ENCODE measurements at regions not wholly inside any gene's neighbourhood (a gene's known extent, or its start where the extent isn't known, plus 50 kb on each side); places are given as distances from the start of the nearest gene placed in this dataset.

DNA sequence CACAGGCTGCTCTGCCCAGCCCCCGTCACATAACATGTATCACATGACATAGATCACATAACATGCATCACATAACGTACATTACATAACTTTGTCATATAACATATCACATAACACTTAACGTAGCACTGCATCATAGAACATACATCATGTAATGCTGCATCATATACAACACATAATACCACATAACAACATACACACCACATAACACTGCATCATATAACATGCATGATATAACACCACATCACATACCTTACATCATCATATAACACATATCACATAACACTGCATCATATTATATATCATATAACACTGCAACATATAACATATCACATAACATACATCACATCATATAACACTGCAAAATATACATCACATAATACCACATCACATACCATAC is 83.8 kb downstream of the AXIN2 start:
- H3K4me1 Mint-ChIP-seq, result peaks cover 7% of the 10 kb centered on the region
- H3K9me3 Mint-ChIP-seq, result peaks cover 15% of the 10 kb centered on the region
- DNase-seq, result no peak
- intact Hi-C loops (cut with micrococcal nuclease), result no loop called here
- peaks cover 17% of the 10 kb centered on the region for H3K27me3 Mint-ChIP-seq
- no peaks in the 10 kb centered on the region for H3K36me3 Mint-ChIP-seq (ENCODE audit: low read depth)
- H3K4me3 Mint-ChIP-seq, result no peak overlapping the region
- no peak overlapping the region for H3K27ac Mint-ChIP-seq

- H3K36me3 Mint-ChIP-seq (ENCODE audit: low read depth), result no peaks in the 10 kb centered on the region
- peaks cover 20% of the 10 kb centered on the region for H3K27me3 Mint-ChIP-seq
- intact Hi-C loops (cut with micrococcal nuclease), result no loop called here
- no peaks in the 10 kb centered on the region for H3K4me1 Mint-ChIP-seq
- peaks cover 15% of the 10 kb centered on the region for H3K9me3 Mint-ChIP-seq
- no peak overlapping the region for H3K27ac Mint-ChIP-seq
- no peak overlapping the region for H3K4me3 Mint-ChIP-seq
- DNase-seq, result no peak
These were observed 86.8 kb downstream of the AXIN2 start for GRCh38 chr17:65474660-65475059.

GRCh38 chr17:65473985-65474384 is 87.5 kb downstream of the AXIN2 start:
- peaks cover 20% of the 10 kb centered on the region for H3K27me3 Mint-ChIP-seq
- H3K27ac Mint-ChIP-seq, result no peak overlapping the region
- no peak for DNase-seq
- H3K4me1 Mint-ChIP-seq, result no peaks in the 10 kb centered on the region
- H3K9me3 Mint-ChIP-seq, result peaks cover 15% of the 10 kb centered on the region
- intact Hi-C loops (cut with micrococcal nuclease), result no loop called here
- no peaks in the 10 kb centered on the region for H3K36me3 Mint-ChIP-seq (ENCODE audit: low read depth)
- H3K4me3 Mint-ChIP-seq, result no peak overlapping the region

GRCh38 chr17:65473363-65473762 is 88.1 kb downstream of the AXIN2 start:
- Mint-ChIP-seq H3K27ac (no peak overlapping the region), H3K4me3 (no peak overlapping the region), H3K27me3 (peaks cover 20% of the 10 kb centered on the region), H3K9me3 (peaks cover 15% of the 10 kb centered on the region), H3K36me3 (ENCODE audit: low read depth) (no peaks in the 10 kb centered on the region), H3K4me1 (no peaks in the 10 kb centered on the region)
- no peak for DNase-seq
- intact Hi-C loops (cut with micrococcal nuclease), result no loop called here

DNA sequence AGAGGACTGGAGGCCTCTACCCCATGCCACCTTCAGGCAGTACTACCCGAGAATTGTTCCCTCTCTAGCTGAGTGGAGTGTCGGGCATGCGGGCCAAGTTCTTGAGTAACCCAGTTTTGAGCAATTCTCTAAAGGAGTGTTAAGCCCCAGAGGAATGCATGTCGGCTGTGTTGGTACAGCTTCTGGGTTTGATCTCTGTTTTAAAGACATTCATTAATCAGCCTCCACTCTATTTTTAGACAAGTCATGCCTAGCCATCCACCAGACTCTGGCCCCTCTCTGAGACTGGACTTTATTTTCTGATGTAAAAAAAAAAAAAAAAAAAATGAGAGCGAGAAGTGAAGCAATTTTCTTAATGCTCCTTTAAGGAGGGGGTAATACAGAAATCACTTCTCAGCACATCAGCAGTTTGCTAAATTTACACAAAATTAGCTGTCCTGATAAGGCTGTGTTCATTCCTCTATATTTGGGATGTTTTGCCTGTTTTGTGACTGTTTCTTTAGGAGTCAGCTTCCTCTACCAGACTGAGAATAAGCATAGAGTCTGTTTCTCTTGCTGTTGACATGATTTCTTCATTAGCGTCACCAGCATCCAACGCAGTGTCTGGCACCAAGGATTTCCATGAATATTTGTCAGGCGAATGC is 88.7 kb downstream of the AXIN2 start:
- peaks cover 20% of the 10 kb centered on the region for H3K27me3 Mint-ChIP-seq
- intact Hi-C loops (cut with micrococcal nuclease), result no loop called here
- DNase-seq, result no peak
- H3K27ac Mint-ChIP-seq, result no peak overlapping the region
- no peaks in the 10 kb centered on the region for H3K36me3 Mint-ChIP-seq (ENCODE audit: low read depth)
- no peak overlapping the region for H3K4me3 Mint-ChIP-seq
- H3K9me3 Mint-ChIP-seq, result peaks cover 18% of the 10 kb centered on the region
- no peaks in the 10 kb centered on the region for H3K4me1 Mint-ChIP-seq

DNA sequence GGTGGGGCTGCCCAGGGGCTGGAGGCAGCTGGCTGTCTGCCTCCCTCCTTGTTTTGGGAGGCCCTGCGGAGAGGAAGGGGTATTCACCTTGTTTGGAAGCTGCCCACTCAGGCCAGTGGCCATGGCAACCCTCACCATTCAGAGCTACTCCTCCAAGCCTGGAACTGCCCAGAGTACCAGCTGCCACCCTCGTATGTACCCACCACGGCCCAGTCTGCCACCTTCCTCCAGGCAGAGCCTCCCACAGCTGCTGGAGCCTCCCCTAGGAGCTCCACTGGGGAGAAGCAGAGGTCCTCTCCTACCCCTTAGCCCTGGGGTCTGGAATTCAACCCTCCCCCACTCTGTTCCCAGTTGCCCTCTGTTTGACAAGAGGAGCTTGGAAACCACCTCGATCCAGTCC is 90.7 kb downstream of the AXIN2 start:
- Mint-ChIP-seq H3K27ac (no peak overlapping the region), H3K4me3 (no peak overlapping the region), H3K9me3 (peaks cover 19% of the 10 kb centered on the region), H3K36me3 (ENCODE audit: low read depth) (no peaks in the 10 kb centered on the region), H3K27me3 (peaks cover 20% of the 10 kb centered on the region), H3K4me1 (no peaks in the 10 kb centered on the region)
- intact Hi-C loops (cut with micrococcal nuclease), result no loop called here
- no peak for DNase-seq

- peaks cover 10% of the 10 kb centered on the region for H3K27me3 Mint-ChIP-seq
- H3K27ac Mint-ChIP-seq, result no peak overlapping the region
- intact Hi-C loops (cut with micrococcal nuclease), result no loop called here
- no peaks in the 10 kb centered on the region for H3K36me3 Mint-ChIP-seq (ENCODE audit: low read depth)
- H3K4me3 Mint-ChIP-seq, result no peak overlapping the region
- no peaks in the 10 kb centered on the region for H3K4me1 Mint-ChIP-seq
- peaks cover 8% of the 10 kb centered on the region for H3K9me3 Mint-ChIP-seq
- DNase-seq, result no peak
These were observed 93.1 kb downstream of the AXIN2 start for GRCh38 chr17:65468321-65468720.

DNA sequence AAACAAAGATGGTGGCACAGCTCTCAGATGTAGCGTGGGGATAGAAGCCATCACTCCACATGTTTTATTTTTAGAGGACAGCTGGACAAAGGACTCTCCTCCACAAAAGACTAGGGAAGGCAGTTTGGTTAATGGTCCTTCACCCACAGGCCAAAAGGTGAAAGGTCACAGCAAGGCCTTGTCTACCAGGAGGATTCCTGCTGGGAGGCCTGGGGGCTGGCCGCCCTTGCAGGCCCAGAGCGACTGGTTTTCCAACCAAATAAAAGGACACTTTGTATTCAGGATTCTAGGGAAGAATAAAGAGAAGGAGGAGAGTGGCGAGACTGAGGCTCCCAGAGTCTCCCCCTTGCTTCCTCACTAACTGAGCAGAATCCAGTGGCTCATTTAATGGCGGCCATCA is 94.3 kb downstream of the AXIN2 start:
- H3K4me3 Mint-ChIP-seq, result no peak overlapping the region
- intact Hi-C loops (cut with micrococcal nuclease), result no loop called here

DNA sequence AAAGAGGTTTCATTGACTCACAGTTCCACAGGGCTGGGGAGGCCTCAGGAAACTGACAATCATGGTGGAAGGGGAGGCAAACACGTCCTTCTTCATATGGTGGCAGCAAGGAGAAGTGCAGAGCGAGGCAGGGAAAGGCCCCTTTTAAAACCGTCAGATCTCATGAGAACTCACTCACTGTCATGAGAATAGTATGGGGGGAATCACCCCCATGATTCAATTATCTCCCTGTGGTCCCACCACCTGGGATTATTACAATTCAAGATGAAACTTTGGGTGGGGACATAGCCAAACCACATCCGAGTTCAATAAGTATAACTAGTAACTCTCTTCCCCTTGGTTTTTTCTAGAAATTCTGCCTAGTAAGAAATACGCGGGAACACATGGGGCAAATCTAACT is 94.9 kb downstream of the AXIN2 start:
- Mint-ChIP-seq H3K36me3 (ENCODE audit: low read depth) (no peaks in the 10 kb centered on the region), H3K9me3 (peaks cover 8% of the 10 kb centered on the region), H3K4me3 (no peak overlapping the region), H3K27ac (no peak overlapping the region), H3K4me1 (no peaks in the 10 kb centered on the region), H3K27me3 (peaks cover 7% of the 10 kb centered on the region)
- DNase-seq, result no peak
- intact Hi-C loops (cut with micrococcal nuclease), result no loop called here

More for the DNA sequence above, 94.3 kb downstream of the AXIN2 start:
- peaks cover 8% of the 10 kb centered on the region for H3K9me3 Mint-ChIP-seq
- no peaks in the 10 kb centered on the region for H3K36me3 Mint-ChIP-seq (ENCODE audit: low read depth)
- H3K4me1 Mint-ChIP-seq, result no peaks in the 10 kb centered on the region
- no peak overlapping the region for H3K27ac Mint-ChIP-seq
- H3K27me3 Mint-ChIP-seq, result peaks cover 6% of the 10 kb centered on the region
- DNase-seq, result no peak

- DNase-seq, result no peak
- no peak overlapping the region for H3K27ac Mint-ChIP-seq
- no peak overlapping the region for H3K4me3 Mint-ChIP-seq
- no peaks in the 10 kb centered on the region for H3K4me1 Mint-ChIP-seq
- H3K36me3 Mint-ChIP-seq (ENCODE audit: low read depth), result no peaks in the 10 kb centered on the region
- intact Hi-C loops (cut with micrococcal nuclease), result no loop called here
- peaks cover 9% of the 10 kb centered on the region for H3K27me3 Mint-ChIP-seq
- H3K9me3 Mint-ChIP-seq, result peaks cover 8% of the 10 kb centered on the region
These were observed 98.2 kb downstream of the AXIN2 start for GRCh38 chr17:65463242-65463641.

DNA sequence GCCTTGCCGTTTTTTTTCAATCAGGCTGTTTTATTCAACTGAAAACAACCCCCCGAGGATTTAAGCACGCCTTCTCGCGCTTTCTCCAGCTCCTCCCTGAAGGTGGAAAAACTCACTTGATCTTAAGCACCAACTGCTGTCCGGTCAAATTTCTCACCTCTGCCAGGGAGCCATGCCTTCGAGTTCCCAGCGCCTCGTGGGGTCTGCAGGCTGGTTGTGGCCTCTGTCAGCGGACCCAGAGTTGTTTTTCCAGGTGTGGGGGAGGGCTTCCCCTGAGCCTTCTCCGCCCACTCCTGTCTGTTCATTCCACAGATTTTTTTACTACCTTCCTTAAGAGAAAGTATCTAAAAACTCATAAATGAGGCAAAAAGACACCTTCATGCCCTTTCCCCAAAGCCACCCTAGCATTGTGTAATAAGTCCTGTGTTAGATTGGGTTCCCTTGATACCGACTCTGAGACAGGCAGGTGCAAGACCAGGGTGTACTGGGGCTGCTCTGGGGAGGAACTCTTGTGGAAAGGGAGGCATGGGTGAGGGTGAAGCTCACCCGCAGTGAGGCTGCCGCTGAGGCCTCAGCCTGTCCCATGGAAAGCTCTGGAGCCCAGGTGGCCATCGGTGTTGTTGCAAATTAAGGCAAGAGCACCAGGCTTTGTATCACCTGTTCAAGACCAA is 101.6 kb downstream of the AXIN2 start:
- Mint-ChIP-seq H3K36me3 (ENCODE audit: low read depth) (no peaks in the 10 kb centered on the region), H3K9me3 (no peaks in the 10 kb centered on the region)
- intact Hi-C loops (cut with micrococcal nuclease), result no loop called here

GRCh38 chr17:65457635-65458257 is 103.7 kb downstream of the AXIN2 start:
- intact Hi-C loops (cut with micrococcal nuclease), result no loop called here
- DNase-seq, result no peak
- no peak overlapping the region for H3K27ac Mint-ChIP-seq
- no peaks in the 10 kb centered on the region for H3K36me3 Mint-ChIP-seq (ENCODE audit: low read depth)
- no peak overlapping the region for H3K4me3 Mint-ChIP-seq
- peaks cover 11% of the 10 kb centered on the region for H3K27me3 Mint-ChIP-seq
- no peaks in the 10 kb centered on the region for H3K9me3 Mint-ChIP-seq
- H3K4me1 Mint-ChIP-seq, result peaks cover 2% of the 10 kb centered on the region

More for the DNA sequence above, 101.6 kb downstream of the AXIN2 start:
- H3K27me3 Mint-ChIP-seq, result peaks cover 12% of the 10 kb centered on the region
- peaks cover 2% of the 10 kb centered on the region for H3K4me1 Mint-ChIP-seq
- H3K27ac Mint-ChIP-seq, result no peak overlapping the region
- H3K4me3 Mint-ChIP-seq, result no peak overlapping the region
- DNase-seq, result no peak

- Mint-ChIP-seq H3K4me1 (peaks cover 2% of the 10 kb centered on the region), H3K27ac (no peak overlapping the region), H3K27me3 (peaks cover 11% of the 10 kb centered on the region), H3K4me3 (no peak overlapping the region), H3K9me3 (peaks cover 4% of the 10 kb centered on the region), H3K36me3 (ENCODE audit: low read depth) (no peaks in the 10 kb centered on the region)
- intact Hi-C loops (cut with micrococcal nuclease), result no loop called here
- DNase-seq, result no peak
These were observed 104.3 kb downstream of the AXIN2 start for GRCh38 chr17:65457183-65457582.

DNA sequence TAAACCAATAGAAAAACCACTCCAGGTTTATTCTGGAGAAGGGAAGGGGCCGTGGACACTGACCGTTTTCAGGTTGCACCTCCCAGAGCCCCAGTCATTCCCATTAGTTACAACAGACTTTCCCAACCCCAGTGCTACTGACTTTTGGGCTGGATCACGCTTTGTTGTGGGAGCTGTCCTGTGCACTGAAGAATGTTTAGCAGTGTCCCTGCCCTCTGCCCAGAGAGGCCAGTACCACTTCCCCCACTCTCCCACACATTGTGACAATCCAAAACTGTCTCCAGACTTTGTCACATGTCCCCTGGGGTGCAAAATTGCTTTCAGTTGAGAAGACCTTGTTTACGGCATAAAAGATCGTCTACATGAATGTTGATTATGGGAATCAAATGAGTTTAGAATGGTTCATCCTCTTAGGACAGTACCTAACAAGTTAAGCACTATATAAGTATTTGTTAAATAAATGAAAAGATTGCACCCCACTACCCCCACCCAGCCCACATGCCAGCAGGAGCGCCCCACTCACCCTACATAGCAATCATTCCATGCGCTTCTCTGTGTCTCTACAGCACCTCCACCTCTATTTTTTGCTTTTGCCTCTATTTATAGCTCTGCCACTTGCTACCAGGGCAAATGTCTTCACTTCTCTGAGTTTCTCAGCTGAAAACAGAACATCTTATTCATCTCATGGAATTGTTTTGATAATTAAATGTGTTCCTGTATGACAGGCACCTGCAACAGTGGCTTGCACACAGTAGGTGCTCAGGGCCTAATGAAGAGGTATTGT is 104.9 kb downstream of the AXIN2 start:
- intact Hi-C loops (cut with micrococcal nuclease), result no loop called here
- DNase-seq, result no peak
- H3K4me3 Mint-ChIP-seq, result no peak overlapping the region
- peaks cover 2% of the 10 kb centered on the region for H3K4me1 Mint-ChIP-seq
- peaks cover 5% of the 10 kb centered on the region for H3K9me3 Mint-ChIP-seq
- no peak overlapping the region for H3K27ac Mint-ChIP-seq
- no peaks in the 10 kb centered on the region for H3K36me3 Mint-ChIP-seq (ENCODE audit: low read depth)
- peaks cover 10% of the 10 kb centered on the region for H3K27me3 Mint-ChIP-seq

Data from activated CD4-positive, alpha-beta T cell treated with anti-CD3 and anti-CD28 coated beads, Interleukin-2, amount 10 ng/mL, durations not matched to agents 24 days and 14 days (primary cell).